Stimulated activated CD4-positive, alpha-beta T cell treated with anti-CD3 and anti-CD28 coated beads, Interleukin-2, amount 100 ng/mL, for 24 hours (primary cell): ENCODE measurements at regions not wholly inside any gene's neighbourhood (a gene's known extent, or its start where the extent isn't known, plus 50 kb on each side); places are given as distances from the start of the nearest gene placed in this dataset.

Source experiments
- DNase-seq, 2 donors: peaks; one replicate each; pipeline ENCODE4 v3.0.0-alpha.2; 2020

GRCh38 chr4:157459785-157460184 is 239.3 kb downstream of the GRIA2 start:
- DNase-seq = no peak

DNA sequence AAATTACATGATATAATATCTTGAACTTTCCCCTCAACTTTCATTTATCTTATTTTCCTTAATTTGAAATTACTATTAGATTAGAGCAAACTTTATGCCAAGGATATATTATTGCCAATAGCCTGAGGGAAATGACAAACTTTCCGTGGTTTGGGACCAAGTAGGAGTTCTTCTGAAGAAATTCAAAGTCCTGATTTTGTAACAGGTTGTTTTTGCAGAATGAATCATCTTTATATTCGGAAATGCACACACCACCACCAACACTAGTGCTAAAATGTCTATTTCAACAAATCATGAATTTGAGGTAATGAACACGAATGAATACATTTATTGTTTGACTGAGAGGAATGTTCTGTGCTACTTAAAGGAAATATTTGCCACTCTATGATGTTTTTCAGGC is 226.7 kb downstream of the GRIA2 start:
- no peak for DNase-seq

- DNase-seq = no peak
These were observed 223.5 kb downstream of the GRIA2 start for GRCh38 chr4:157444014-157444413.

GRCh38 chr4:157443537-157443936 is 223.0 kb downstream of the GRIA2 start:
- DNase-seq = no peak

GRCh38 chr4:157425897-157426296 is 205.4 kb downstream of the GRIA2 start:
- no peak for DNase-seq

- no peak for DNase-seq
These were observed 203.0 kb downstream of the GRIA2 start for GRCh38 chr4:157423526-157424020.

GRCh38 chr4:157421365-157421764 is 200.8 kb downstream of the GRIA2 start:
- DNase-seq = no peak
